ENCODE measurements at regions not wholly inside any gene's neighbourhood (a gene's known extent, or its start where the extent isn't known, plus 50 kb on each side); places are given as distances from the start of the nearest gene placed in this dataset.

- ATAC-seq (no peak), DNase-seq (ENCODE audit: low spot score) (no peak)
- no peak overlapping the region for H3K4me3 ChIP-seq
- no peaks in the 10 kb centered on the region for H3K36me3 ChIP-seq (ENCODE audit: insufficient read depth)
- no peaks in the 10 kb centered on the region for H3K4me1 ChIP-seq (ENCODE audit: insufficient read depth)
- H3K4me2 ChIP-seq, result no peak overlapping the region
- no peak overlapping the region for H3K27ac ChIP-seq (ENCODE audit: low read depth)
- H3K9me2 ChIP-seq (ENCODE audit: insufficient read depth), result no peaks in the 10 kb centered on the region
- Mint-ChIP-seq H3K36me3 (ENCODE audit: low read depth) (no peaks in the 10 kb centered on the region), H3K4me1 (no peaks in the 10 kb centered on the region), H3K9me3 (no peaks in the 10 kb centered on the region), H3K4me3 (no peak overlapping the region), H3K27ac (no peak overlapping the region), H3K27me3 (ENCODE audit: insufficient read depth, low read depth, poor library complexity) (peaks cover 1% of the 10 kb centered on the region)
- no peaks in the 10 kb centered on the region for H3K27me3 ChIP-seq (ENCODE audit: insufficient read depth)
- H3F3A ChIP-seq (replicated peaks; ENCODE audit: low read depth), result no peaks in the 10 kb centered on the region
- TF ChIP-seq REST (IDR thresholded peaks at IDR 0.05; ENCODE audit: unreplicated experiment) (no peak), NANOG (IDR thresholded peaks at IDR 0.05; ENCODE audit: borderline replicate concordance) (no peak), JUNB (IDR thresholded peaks at IDR 0.05; ENCODE audit: unreplicated experiment) (no peak), ZNF462 (CRISPR knock-in tag; IDR thresholded peaks at IDR 0.05) (no peak), EZH2phosphoT487 (IDR thresholded peaks at IDR 0.05; ENCODE audit: unreplicated experiment) (no peak)
- H4K20me1 ChIP-seq (replicated peaks; ENCODE audit: insufficient read depth), result no peaks in the 10 kb centered on the region
- no peaks in the 10 kb centered on the region for H3K79me2 ChIP-seq (replicated peaks; ENCODE audit: insufficient read depth)
- no peak overlapping the region for H2AFZ ChIP-seq
These were observed 736.4 kb upstream of the GOT2 start for GRCh38 chr16:59470556-59470955.
